HCT116 (cell line): ENCODE measurements at regions not wholly inside any gene's neighbourhood (a gene's known extent, or its start where the extent isn't known, plus 50 kb on each side); places are given as distances from the start of the nearest gene placed in this dataset.

Source experiments
- EZH2 ChIP-seq: fragments of 200-600 bp; sonication (generic); IDR thresholded peaks from 2 replicates; pipeline ENCODE4 v1.6.1; 2017; ENCODE audit warnings: antibody characterized with exemption, mixed run types
- JUND ChIP-seq: IDR thresholded peaks from 2 replicates; pipeline ENCODE4 v1.6.1; 2012
- POLR2A ChIP-seq: IDR thresholded peaks from 2 replicates; pipeline ENCODE4 v1.7.0; 2011; ENCODE audit warnings: borderline replicate concordance; ENCODE audit not compliant: insufficient read depth, insufficient read length; ENCODE audit errors: extremely low read depth
- RAD21 ChIP-seq: IDR thresholded peaks from 2 replicates; pipeline ENCODE4 v1.6.1; 2012; ENCODE audit warnings: low read depth, mild to moderate bottlenecking
- YY1 ChIP-seq: IDR thresholded peaks from 2 replicates; pipeline ENCODE4 v1.6.1; 2011; ENCODE audit warnings: low read length, low read depth, moderate library complexity, mild to moderate bottlenecking; ENCODE audit not compliant: insufficient replicate concordance; ENCODE audit errors: extremely low read depth
- TF ChIP-seq, protein P1 (sequence below), 3 experiments: fragments of 200-600 bp in 1 of 3; sonication (generic) in 1 of 3; IDR thresholded peaks in 2 of 3; conservative IDR thresholded peaks in 1 of 3; 2 replicates each; pipeline ENCODE4 v1.5.1; 2012 to 2017; ENCODE audit warnings: low read depth in 2 of 3, low read length in 2 of 3, antibody characterized with exemption in 1 of 3, borderline replicate concordance in 1 of 3, control low read depth in 1 of 3, mild to moderate bottlenecking in 1 of 3, mixed read lengths in 1 of 3, mixed run types in 1 of 3, moderate library complexity in 1 of 3; ENCODE audit not compliant: insufficient read depth in 1 of 3

- TF ChIP-seq EZH2 (no peak), JUND (peak; percentile 66), POLR2A (no peak), RAD21 (peak; percentile 96), YY1 (peak; percentile 44)
- TF ChIP-seq, protein P1, sequence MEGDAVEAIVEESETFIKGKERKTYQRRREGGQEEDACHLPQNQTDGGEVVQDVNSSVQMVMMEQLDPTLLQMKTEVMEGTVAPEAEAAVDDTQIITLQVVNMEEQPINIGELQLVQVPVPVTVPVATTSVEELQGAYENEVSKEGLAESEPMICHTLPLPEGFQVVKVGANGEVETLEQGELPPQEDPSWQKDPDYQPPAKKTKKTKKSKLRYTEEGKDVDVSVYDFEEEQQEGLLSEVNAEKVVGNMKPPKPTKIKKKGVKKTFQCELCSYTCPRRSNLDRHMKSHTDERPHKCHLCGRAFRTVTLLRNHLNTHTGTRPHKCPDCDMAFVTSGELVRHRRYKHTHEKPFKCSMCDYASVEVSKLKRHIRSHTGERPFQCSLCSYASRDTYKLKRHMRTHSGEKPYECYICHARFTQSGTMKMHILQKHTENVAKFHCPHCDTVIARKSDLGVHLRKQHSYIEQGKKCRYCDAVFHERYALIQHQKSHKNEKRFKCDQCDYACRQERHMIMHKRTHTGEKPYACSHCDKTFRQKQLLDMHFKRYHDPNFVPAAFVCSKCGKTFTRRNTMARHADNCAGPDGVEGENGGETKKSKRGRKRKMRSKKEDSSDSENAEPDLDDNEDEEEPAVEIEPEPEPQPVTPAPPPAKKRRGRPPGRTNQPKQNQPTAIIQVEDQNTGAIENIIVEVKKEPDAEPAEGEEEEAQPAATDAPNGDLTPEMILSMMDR (IDR thresholded peaks at IDR 0.05 in 2 of 3, conservative IDR thresholded peaks at IDR 0.05 in 1 of 3; ENCODE audit: borderline replicate concordance in 1 of 3, insufficient read depth in 1 of 3, low read depth in 2 of 3, low read length in 2 of 3): peak; percentile 69 to 87 (median 79); a peak in 5 of 6 replicates
Observed at GRCh38 chr6:108782179-108783041, 65.8 kb upstream of the ARMC2 start.
